ENCODE measurements at regions not wholly inside any gene's neighbourhood (a gene's known extent, or its start where the extent isn't known, plus 50 kb on each side); places are given as distances from the start of the nearest gene placed in this dataset.
A peak's percentile ranks its signal among the peaks of the same experiment; 100 is the strongest.

GRCh38 chr18:68181956-68182355 lies 533.0 kb downstream of the TMX3 start:
- TF ChIP-seq CTCF (IDR thresholded peaks at IDR 0.05; ENCODE audit: insufficient read depth, low read length): no peak
- peak; percentile 89 for DNase-seq (ENCODE audit: low read depth)
- no peak overlapping the region for H3K4me3 ChIP-seq (ENCODE audit: low read depth, low read length)

- no peak overlapping the region for H3K4me3 ChIP-seq (ENCODE audit: low read depth, low read length)
- DNase-seq (ENCODE audit: low read depth): no peak
- no peak for TF ChIP-seq CTCF (IDR thresholded peaks at IDR 0.05; ENCODE audit: insufficient read depth, low read length)
Measured at GRCh38 chr18:68179811-68180210, 535.1 kb downstream of the TMX3 start.

- TF ChIP-seq CTCF (IDR thresholded peaks at IDR 0.05; ENCODE audit: insufficient read depth, low read length): no peak
- peak; percentile 20 for DNase-seq (ENCODE audit: low read depth)
- no peak overlapping the region for H3K4me3 ChIP-seq (ENCODE audit: low read depth, low read length)
Measured at GRCh38 chr18:68178921-68179320, 536.0 kb downstream of the TMX3 start.

- H3K4me3 ChIP-seq (ENCODE audit: low read depth, low read length): no peak overlapping the region
- no peak for TF ChIP-seq CTCF (IDR thresholded peaks at IDR 0.05; ENCODE audit: insufficient read depth, low read length)
Measured at GRCh38 chr18:68177807-68178702, 536.9 kb downstream of the TMX3 start.

GRCh38 chr18:68176901-68177300 lies 538.0 kb downstream of the TMX3 start:
- H3K4me3 ChIP-seq (ENCODE audit: low read depth, low read length): no peak overlapping the region
- no peak for DNase-seq (ENCODE audit: low read depth)
- TF ChIP-seq CTCF (IDR thresholded peaks at IDR 0.05; ENCODE audit: insufficient read depth, low read length): no peak

More at GRCh38 chr18:68177807-68178702, 536.9 kb downstream of the TMX3 start:
- peak; percentile 100 for DNase-seq (ENCODE audit: low read depth)

GRCh38 chr18:68172842-68173549 lies 541.9 kb downstream of the TMX3 start:
- no peak for DNase-seq (ENCODE audit: low read depth)
- H3K4me3 ChIP-seq (ENCODE audit: low read depth, low read length): no peak overlapping the region
- TF ChIP-seq CTCF (IDR thresholded peaks at IDR 0.05; ENCODE audit: insufficient read depth, low read length): no peak
